ENCODE measurements at regions not wholly inside any gene's neighbourhood (a gene's known extent, or its start where the extent isn't known, plus 50 kb on each side); places are given as distances from the start of the nearest gene placed in this dataset.

DNA sequence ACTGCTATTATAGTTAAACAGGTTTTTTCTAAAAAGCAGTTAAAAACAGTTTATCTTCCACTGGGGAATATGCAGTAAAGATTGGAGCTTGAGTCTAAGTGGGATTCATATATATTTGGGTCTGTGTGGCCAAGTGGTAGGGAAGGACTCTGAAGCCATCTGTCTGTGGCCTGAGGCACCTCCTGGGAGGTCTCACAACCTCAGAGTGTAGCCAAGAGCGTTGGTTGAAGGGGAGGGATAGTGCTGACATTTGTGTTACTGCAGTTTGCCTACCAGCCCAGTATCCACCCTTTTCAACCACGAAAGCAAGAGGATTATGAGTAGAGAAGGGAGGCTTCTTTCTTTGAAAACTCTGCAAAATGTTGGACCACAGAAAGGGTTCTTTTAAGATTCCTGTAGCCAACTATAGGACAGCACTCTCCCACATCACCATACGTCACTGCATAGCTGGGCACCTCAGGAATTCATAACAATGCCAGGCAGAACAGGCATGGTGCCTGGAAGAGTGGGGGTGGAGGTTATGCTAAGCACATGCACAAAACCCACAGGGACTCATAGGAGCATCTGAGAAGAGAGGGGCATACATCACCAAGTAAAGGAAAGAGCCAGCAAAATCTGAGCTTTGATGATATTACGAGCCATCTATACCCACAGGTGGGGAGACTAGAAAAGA, 90.5 kb upstream of the HEY2 start:
- CTCF ChIA-PET = no interaction called here

More for the DNA sequence above, 90.5 kb upstream of the HEY2 start:
- Histone ChIP-seq H3K27ac (ENCODE audit: insufficient read depth, low read depth, low read length) (no peak overlapping the region), H3K36me3 (ENCODE audit: control insufficient read depth in 2 of 2, extremely low read depth in 1 of 2, insufficient read depth in 2 of 2, low read length in 2 of 2) (no peaks in the 10 kb centered on the region), H3K4me1 (ENCODE audit: control insufficient read depth, extremely low read depth, insufficient read depth, low read length) (no peaks in the 10 kb centered on the region), H3K79me2 (ENCODE audit: control insufficient read depth, insufficient read depth, low read length) (no peaks in the 10 kb centered on the region), H3K4me3 (replicated peaks in 1 of 3; ENCODE audit: insufficient read depth in 1 of 3, low read depth in 1 of 3, low read length in 3 of 3) (no peak overlapping the region), H3K27me3 (ENCODE audit: control insufficient read depth in 2 of 2, insufficient read depth in 2 of 2, low read length in 2 of 2) (peaks cover 0 to 1% of the 10 kb centered on the region in 2 experiments), H4K20me1 (replicated peaks; ENCODE audit: control insufficient read depth, extremely low read depth, insufficient read depth, low read length) (no peaks in the 10 kb centered on the region), H3K9me3 (replicated peaks; ENCODE audit: control insufficient read depth, insufficient read depth, low read length) (no peaks in the 10 kb centered on the region), H3K9me1 (replicated peaks; ENCODE audit: control insufficient read depth, extremely low read depth, insufficient read depth, low read length) (no peaks in the 10 kb centered on the region), H3K9ac (replicated peaks; ENCODE audit: extremely low read depth, insufficient read depth, low read length) (no peak overlapping the region), H3K4me2 (ENCODE audit: insufficient read depth, low read length) (no peak overlapping the region), H2AFZ (ENCODE audit: low read depth, low read length) (no peak overlapping the region)
- no TSS peak for BruUV-seq (replicated peaks)
- TF ChIP-seq JUN (IDR thresholded peaks at IDR 0.05; ENCODE audit: borderline replicate concordance, insufficient read depth, insufficient read length, low read depth) (no peak), GATA2 (IDR thresholded peaks at IDR 0.05; ENCODE audit: insufficient read depth, insufficient read length, low read depth, low read length) (no peak), EZH2 (IDR thresholded peaks at IDR 0.05; ENCODE audit: borderline replicate concordance, low read depth, low read length, severe bottlenecking) (no peak), POLR2A (IDR thresholded peaks at IDR 0.05; ENCODE audit: low read depth, low read length) (no peak), MYC (IDR thresholded peaks at IDR 0.05; ENCODE audit: low read depth, low read length) (no peak), FOS (IDR thresholded peaks at IDR 0.05; ENCODE audit: borderline replicate concordance, insufficient read depth, low read length) (no peak), POLR2AphosphoS5 (IDR thresholded peaks at IDR 0.05; ENCODE audit: insufficient read depth, low read depth, low read length) (no peak)
- TF ChIP-seq, protein P1, sequence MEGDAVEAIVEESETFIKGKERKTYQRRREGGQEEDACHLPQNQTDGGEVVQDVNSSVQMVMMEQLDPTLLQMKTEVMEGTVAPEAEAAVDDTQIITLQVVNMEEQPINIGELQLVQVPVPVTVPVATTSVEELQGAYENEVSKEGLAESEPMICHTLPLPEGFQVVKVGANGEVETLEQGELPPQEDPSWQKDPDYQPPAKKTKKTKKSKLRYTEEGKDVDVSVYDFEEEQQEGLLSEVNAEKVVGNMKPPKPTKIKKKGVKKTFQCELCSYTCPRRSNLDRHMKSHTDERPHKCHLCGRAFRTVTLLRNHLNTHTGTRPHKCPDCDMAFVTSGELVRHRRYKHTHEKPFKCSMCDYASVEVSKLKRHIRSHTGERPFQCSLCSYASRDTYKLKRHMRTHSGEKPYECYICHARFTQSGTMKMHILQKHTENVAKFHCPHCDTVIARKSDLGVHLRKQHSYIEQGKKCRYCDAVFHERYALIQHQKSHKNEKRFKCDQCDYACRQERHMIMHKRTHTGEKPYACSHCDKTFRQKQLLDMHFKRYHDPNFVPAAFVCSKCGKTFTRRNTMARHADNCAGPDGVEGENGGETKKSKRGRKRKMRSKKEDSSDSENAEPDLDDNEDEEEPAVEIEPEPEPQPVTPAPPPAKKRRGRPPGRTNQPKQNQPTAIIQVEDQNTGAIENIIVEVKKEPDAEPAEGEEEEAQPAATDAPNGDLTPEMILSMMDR (IDR thresholded peaks at IDR 0.05; ENCODE audit: extremely low read depth in 1 of 2, insufficient read depth in 1 of 2, low read depth in 1 of 2, low read length in 2 of 2) = no peak
- TF ChIP-seq, protein P2, sequence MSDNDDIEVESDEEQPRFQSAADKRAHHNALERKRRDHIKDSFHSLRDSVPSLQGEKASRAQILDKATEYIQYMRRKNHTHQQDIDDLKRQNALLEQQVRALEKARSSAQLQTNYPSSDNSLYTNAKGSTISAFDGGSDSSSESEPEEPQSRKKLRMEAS (IDR thresholded peaks at IDR 0.05; ENCODE audit: insufficient read depth, insufficient read length) = no peak
- FAIRE-seq (no peak), DNase-seq (ENCODE audit: low read depth, low spot score) (no peak)
- intact Hi-C loops (cut with micrococcal nuclease) = no loop called here
- dilution Hi-C loops (cut with MboI; ENCODE audit: extremely low pct_ligation_motif_present, low sequenced_read_pairs) = no loop called here
- POLR2A ChIA-PET = no interaction called here

Measured in endothelial cell of umbilical vein (primary cell).